NCI-H510A (cell line): ENCODE measurements at regions not wholly inside any gene's neighbourhood (a gene's known extent, or its start where the extent isn't known, plus 50 kb on each side); places are given as distances from the start of the nearest gene placed in this dataset.

ENCODE experiments used
- DNase-seq: peaks from one replicate; lab custom pipeline; 2025; lab: John Stamatoyannopoulos, UW

- no peak for DNase-seq
These were observed 103.7 kb upstream of the MVB12B start for GRCh38 chr9:126222835-126223431.

GRCh38 chr9:126223798-126224531, 102.7 kb upstream of the MVB12B start:
- DNase-seq, result no peak

- no peak for DNase-seq
These were observed 100.7 kb upstream of the MVB12B start for GRCh38 chr9:126225611-126226609.

- DNase-seq, result no peak
These were observed 99.4 kb upstream of the MVB12B start for GRCh38 chr9:126226991-126227936.

GRCh38 chr9:126228111-126228780, 98.4 kb upstream of the MVB12B start:
- DNase-seq, result no peak

GRCh38 chr9:126228781-126229444, 97.7 kb upstream of the MVB12B start:
- peak; percentile 61 for DNase-seq

GRCh38 chr9:126229501-126229900, 97.1 kb upstream of the MVB12B start:
- no peak for DNase-seq

- no peak for DNase-seq
These were observed 95.9 kb upstream of the MVB12B start for GRCh38 chr9:126230692-126231091.

GRCh38 chr9:126232461-126232860, 94.2 kb upstream of the MVB12B start:
- no peak for DNase-seq

GRCh38 chr9:126233175-126233574, 93.5 kb upstream of the MVB12B start:
- no peak for DNase-seq

GRCh38 chr9:126233913-126234525, 92.6 kb upstream of the MVB12B start:
- no peak for DNase-seq

- DNase-seq, result no peak
These were observed 91.8 kb upstream of the MVB12B start for GRCh38 chr9:126234681-126235335.

GRCh38 chr9:126235336-126236243, 91.0 kb upstream of the MVB12B start:
- DNase-seq, result no peak

GRCh38 chr9:126236273-126236672, 90.4 kb upstream of the MVB12B start:
- DNase-seq, result no peak

- DNase-seq, result no peak
These were observed 88.2 kb upstream of the MVB12B start for GRCh38 chr9:126238415-126238814.

GRCh38 chr9:126239515-126239914, 87.1 kb upstream of the MVB12B start:
- DNase-seq, result no peak

- no peak for DNase-seq
These were observed 85.8 kb upstream of the MVB12B start for GRCh38 chr9:126240835-126241234.

GRCh38 chr9:126248680-126249079, 77.9 kb upstream of the MVB12B start:
- DNase-seq, result no peak
